ENCODE measurements at regions not wholly inside any gene's neighbourhood (a gene's known extent, or its start where the extent isn't known, plus 50 kb on each side); places are given as distances from the start of the nearest gene placed in this dataset.

- TF ChIP-seq, protein P1, sequence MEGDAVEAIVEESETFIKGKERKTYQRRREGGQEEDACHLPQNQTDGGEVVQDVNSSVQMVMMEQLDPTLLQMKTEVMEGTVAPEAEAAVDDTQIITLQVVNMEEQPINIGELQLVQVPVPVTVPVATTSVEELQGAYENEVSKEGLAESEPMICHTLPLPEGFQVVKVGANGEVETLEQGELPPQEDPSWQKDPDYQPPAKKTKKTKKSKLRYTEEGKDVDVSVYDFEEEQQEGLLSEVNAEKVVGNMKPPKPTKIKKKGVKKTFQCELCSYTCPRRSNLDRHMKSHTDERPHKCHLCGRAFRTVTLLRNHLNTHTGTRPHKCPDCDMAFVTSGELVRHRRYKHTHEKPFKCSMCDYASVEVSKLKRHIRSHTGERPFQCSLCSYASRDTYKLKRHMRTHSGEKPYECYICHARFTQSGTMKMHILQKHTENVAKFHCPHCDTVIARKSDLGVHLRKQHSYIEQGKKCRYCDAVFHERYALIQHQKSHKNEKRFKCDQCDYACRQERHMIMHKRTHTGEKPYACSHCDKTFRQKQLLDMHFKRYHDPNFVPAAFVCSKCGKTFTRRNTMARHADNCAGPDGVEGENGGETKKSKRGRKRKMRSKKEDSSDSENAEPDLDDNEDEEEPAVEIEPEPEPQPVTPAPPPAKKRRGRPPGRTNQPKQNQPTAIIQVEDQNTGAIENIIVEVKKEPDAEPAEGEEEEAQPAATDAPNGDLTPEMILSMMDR (conservative IDR thresholded peaks at IDR 0.05; ENCODE audit: low read depth, low read length), result no peak
- TF ChIP-seq EZH2 (IDR thresholded peaks at IDR 0.05; ENCODE audit: low read length, unreplicated experiment), result no peak
- TF ChIP-seq EZH2phosphoT487 (IDR thresholded peaks at IDR 0.05; ENCODE audit: borderline replicate concordance, low read length), result no peak
Measured at GRCh38 chr4:12889054-12889453, 595.1 kb downstream of the RAB28 start.

All from PC-3 (cell line).